Activated effector memory CD4-positive, alpha-beta T cell treated with Interleukin-2 at 50 U/mL for 16 hours (primary cell): ENCODE measurements at regions not wholly inside any gene's neighbourhood (a gene's known extent, or its start where the extent isn't known, plus 50 kb on each side); places are given as distances from the start of the nearest gene placed in this dataset.
"Not testable (repeated sequence)": the region's sequence is repeated elsewhere in the genome, so short reads cannot be mapped to it uniquely, and the experiment has no call there.

Experiments used
- DNase-seq: peaks from one replicate; pipeline ENCODE4 v3.0.0-alpha.2; 2020

GRCh38 chr2:58608146-58608545 is 367.0 kb upstream of the FANCL start:
- no peak for DNase-seq

- DNase-seq: no peak
These were observed 366.3 kb upstream of the FANCL start for GRCh38 chr2:58607448-58607847.

GRCh38 chr2:58606799-58607198 is 365.7 kb upstream of the FANCL start:
- DNase-seq: no peak

- DNase-seq: no peak
These were observed 363.0 kb upstream of the FANCL start for GRCh38 chr2:58604096-58604495.

- DNase-seq: no peak
These were observed 359.9 kb upstream of the FANCL start for GRCh38 chr2:58601017-58601416.

- no peak for DNase-seq
These were observed 357.0 kb upstream of the FANCL start for GRCh38 chr2:58598171-58598570.

GRCh38 chr2:58595714-58596113 is 354.6 kb upstream of the FANCL start:
- no peak for DNase-seq

GRCh38 chr2:58594762-58595161 is 353.6 kb upstream of the FANCL start:
- no peak for DNase-seq

- no peak for DNase-seq
These were observed 353.1 kb upstream of the FANCL start for GRCh38 chr2:58594175-58594574.

- not testable (repeated sequence) for DNase-seq
These were observed 345.1 kb upstream of the FANCL start for GRCh38 chr2:58586178-58586577.

- DNase-seq: no peak
These were observed 344.1 kb upstream of the FANCL start for GRCh38 chr2:58585233-58585632.

- DNase-seq: no peak
These were observed 343.5 kb upstream of the FANCL start for GRCh38 chr2:58584606-58585118.

- DNase-seq: no peak
These were observed 337.2 kb upstream of the FANCL start for GRCh38 chr2:58578276-58578675.

- no peak for DNase-seq
These were observed 333.7 kb upstream of the FANCL start for GRCh38 chr2:58574873-58575272.

GRCh38 chr2:58572731-58573130 is 331.6 kb upstream of the FANCL start:
- DNase-seq: no peak

GRCh38 chr2:58571181-58571852 is 330.2 kb upstream of the FANCL start:
- DNase-seq: no peak

GRCh38 chr2:58569475-58570185 is 328.5 kb upstream of the FANCL start:
- no peak for DNase-seq

- DNase-seq: no peak
These were observed 327.8 kb upstream of the FANCL start for GRCh38 chr2:58568901-58569300.

GRCh38 chr2:58562276-58562675 is 321.2 kb upstream of the FANCL start:
- no peak for DNase-seq

- no peak for DNase-seq
These were observed 319.4 kb upstream of the FANCL start for GRCh38 chr2:58560531-58560930.

GRCh38 chr2:58558881-58559280 is 317.8 kb upstream of the FANCL start:
- DNase-seq: no peak

GRCh38 chr2:58557176-58557575 is 316.1 kb upstream of the FANCL start:
- DNase-seq: no peak

- no peak for DNase-seq
These were observed 312.8 kb upstream of the FANCL start for GRCh38 chr2:58553937-58554336.

- no peak for DNase-seq
These were observed 312.4 kb upstream of the FANCL start for GRCh38 chr2:58553522-58553921.
